Adrenal gland (tissue), 9 donors: ENCODE measurements at regions not wholly inside any gene's neighbourhood (a gene's known extent, or its start where the extent isn't known, plus 50 kb on each side); places are given as distances from the start of the nearest gene placed in this dataset.

Source experiments
- DNase-seq, 7 donors: peaks; one replicate each; pipeline ENCODE4 v3.0.0-alpha.2; 2019 to 2020
- H3K27ac ChIP-seq, 5 donors: fragments of 200-600 bp; sonication (generic) in 4 of 5; 1 replicate in 3 of 5; 2 replicates in 2 of 5; pipeline versions ENCODE4 v1.5.1 to v1.8.0; 2016 to 2020; ENCODE audit warnings: mild to moderate bottlenecking in 1 of 5
- H3K27me3 ChIP-seq: fragments of 200-600 bp; 2 replicates; pipeline ENCODE4 v1.8.0; 2021
- H3K36me3 ChIP-seq, 2 donors: fragments of 200-600 bp; replicated peaks in 1 of 2; 1 replicate in 1 of 2; 2 replicates in 1 of 2; pipeline versions ENCODE4 v1.5.1 to v1.8.0; 2018 to 2022
- H3K4me1 ChIP-seq, 2 donors: fragments of 200-600 bp; replicated peaks in 1 of 2; 1 replicate in 1 of 2; 2 replicates in 1 of 2; pipeline versions ENCODE4 v1.5.1 to v1.8.0; 2018 to 2021
- H3K4me3 ChIP-seq, 4 donors: fragments of 200-600 bp; sonication (generic) in 3 of 4; one replicate each; pipeline ENCODE4 v1.5.1; 2016 to 2018
- H3K9me3 ChIP-seq, 3 donors: fragments of 200-600 bp; sonication (generic) in 1 of 3; replicated peaks in 1 of 3; 1 replicate in 2 of 3; 2 replicates in 1 of 3; pipeline versions ENCODE4 v1.5.1 to v1.8.0; 2016 to 2021
- CTCF ChIP-seq, 6 experiments: fragments of 450-650 bp in 4 of 6; fragments of 200-600 bp in 2 of 6; sonication (generic) in 1 of 6; IDR thresholded peaks; 1 replicate in 5 of 6; 2 replicates in 1 of 6; pipeline versions ENCODE4 v1.5.1 to v1.8.0; 2016 to 2021; ENCODE audit warnings: antibody characterized with exemption in 6 of 6, mild to moderate bottlenecking in 2 of 6, moderate library complexity in 1 of 6
- POLR2A ChIP-seq, 2 donors: fragments of 450-650 bp; IDR thresholded peaks; one replicate each; pipeline ENCODE4 v1.6.1; 2017; ENCODE audit warnings: antibody characterized with exemption in 2 of 2, mild to moderate bottlenecking in 2 of 2, moderate library complexity in 1 of 2
- WGBS, 4 donors: extraction: QIAGEN DNeasy Blood & Tissue Kit in 2 of 4; methylation state at CpG; one replicate each; pipeline versions ENCODE4 v1.1.5 to v1.1.7; 2013 to 2017; 5-methylcytosine and 5-hydroxymethylcytosine counted together
- intact Hi-C, 2 donors: fragments of 100-400 bp; cut with DNase I; formaldehyde crosslinking; loops; one replicate each; pipeline versions ENCODE4 v1.14.1 to v1.15.0; 2022 to 2023
- donor health status: healthy with polysubstance abuse.
- donor health status: Bipolar disorder and iron deficiency.
- donor health status: DM: yes; HTN: yes; CAD: no.
- donor health status: DM: no; HTN: no; CAD: no.
- donor health status: DM: no; HTN: no; CAD: no.

GRCh38 chr5:156253130-156253529 lies 73.8 kb upstream of the SGCD start:
- no peaks in the 10 kb centered on the region for H3K9me3 ChIP-seq
- TF ChIP-seq POLR2A (IDR thresholded peaks at IDR 0.05) = no peak
- no peak for TF ChIP-seq CTCF (IDR thresholded peaks at IDR 0.05)
- intact Hi-C loops = no loop called here
- H3K4me3 ChIP-seq = no peak overlapping the region
- no peak overlapping the region for H3K27ac ChIP-seq
- H3K27me3 ChIP-seq = no peaks in the 10 kb centered on the region
- no peaks in the 10 kb centered on the region for H3K4me1 ChIP-seq
- no peaks in the 10 kb centered on the region for H3K36me3 ChIP-seq
- DNase-seq = no peak
- WGBS, 4 donors = 78 to 90% (median 84%) methylated on average over 3 of the region's 3 CpGs

- H3K27ac ChIP-seq = no peak overlapping the region
- 45 to 63% (median 50%) methylated on average over 2 of the region's 2 CpGs for WGBS, 4 donors
- no peaks in the 10 kb centered on the region for H3K27me3 ChIP-seq
- no peaks in the 10 kb centered on the region for H3K36me3 ChIP-seq
- DNase-seq = no peak
- H3K4me3 ChIP-seq = no peak overlapping the region
- intact Hi-C loops = no loop called here
- TF ChIP-seq CTCF (IDR thresholded peaks at IDR 0.05) (no peak), POLR2A (IDR thresholded peaks at IDR 0.05) (no peak)
- no peaks in the 10 kb centered on the region for H3K9me3 ChIP-seq
- no peaks in the 10 kb centered on the region for H3K4me1 ChIP-seq
Observed at GRCh38 chr5:156254196-156254595, 72.8 kb upstream of the SGCD start.

- H3K9me3 ChIP-seq = no peaks in the 10 kb centered on the region
- intact Hi-C loops = no loop called here
- H3K4me1 ChIP-seq = no peaks in the 10 kb centered on the region
- H3K27ac ChIP-seq = no peak overlapping the region
- TF ChIP-seq POLR2A (IDR thresholded peaks at IDR 0.05) (no peak), CTCF (IDR thresholded peaks at IDR 0.05) (no peak)
- no peak overlapping the region for H3K4me3 ChIP-seq
- 76 to 93% (median 83%) methylated on average over 3 of the region's 3 CpGs for WGBS, 4 donors
- H3K36me3 ChIP-seq = no peaks in the 10 kb centered on the region
- DNase-seq = no peak
- no peaks in the 10 kb centered on the region for H3K27me3 ChIP-seq
Observed at GRCh38 chr5:156256642-156257041, 70.3 kb upstream of the SGCD start.

GRCh38 chr5:156258934-156259333 lies 68.0 kb upstream of the SGCD start:
- no peak for DNase-seq
- WGBS, 4 donors = 60 to 80% (median 80%) methylated on average over 2 of the region's 2 CpGs
- intact Hi-C loops = no loop called here

More at GRCh38 chr5:156258934-156259333, 68.0 kb upstream of the SGCD start:
- Histone ChIP-seq H3K4me1 (no peaks in the 10 kb centered on the region), H3K27me3 (no peaks in the 10 kb centered on the region), H3K27ac (no peak overlapping the region), H3K9me3 (no peaks in the 10 kb centered on the region), H3K36me3 (no peaks in the 10 kb centered on the region), H3K4me3 (no peak overlapping the region)
- TF ChIP-seq POLR2A (IDR thresholded peaks at IDR 0.05) (no peak), CTCF (IDR thresholded peaks at IDR 0.05) (no peak)
